Cardiac septum (tissue), 1 donor: ENCODE measurements at regions not wholly inside any gene's neighbourhood (a gene's known extent, or its start where the extent isn't known, plus 50 kb on each side); places are given as distances from the start of the nearest gene placed in this dataset.

Experiments used
- DNase-seq: peaks from one replicate; pipeline ENCODE4 v3.0.0-alpha.2; 2020; ENCODE audit warnings: low spot score
- intact Hi-C: fragments of 100-400 bp; cut with DNase I; formaldehyde crosslinking; loops from one replicate; pipeline ENCODE4 v1.14.0; 2022
- donor health status: DM: no; HTN: no; CAD: no.

GRCh38 chr1:5311634-5312292 is 657.4 kb downstream of the AJAP1 start:
- intact Hi-C loops = no loop called here
- DNase-seq = no peak

- DNase-seq = no peak
- intact Hi-C loops = no loop called here
Measured at GRCh38 chr1:5311147-5311546, 656.7 kb downstream of the AJAP1 start.

DNA sequence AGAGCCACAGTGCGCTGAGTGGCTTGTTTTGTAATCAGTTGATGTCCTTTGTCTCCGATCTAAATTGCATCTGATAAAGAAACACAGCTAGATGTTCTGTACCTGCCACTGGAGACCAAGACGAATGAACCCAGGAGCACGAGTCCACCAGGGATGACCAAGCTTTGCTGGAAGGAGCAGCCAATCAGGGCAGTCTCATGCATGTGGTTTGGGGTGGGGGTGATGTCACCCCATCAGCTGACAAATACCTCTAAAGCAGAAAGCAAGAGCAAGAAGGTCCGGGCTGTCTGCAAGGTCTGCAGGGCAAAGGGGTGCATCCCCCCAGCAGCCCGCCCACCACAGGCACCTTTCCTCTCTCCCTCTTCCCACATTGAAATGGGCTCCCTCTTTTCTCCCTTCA is 653.8 kb downstream of the AJAP1 start:
- DNase-seq = no peak
- intact Hi-C loops = no loop called here

- intact Hi-C loops = no loop called here
- no peak for DNase-seq
Measured at GRCh38 chr1:5304702-5305101, 650.3 kb downstream of the AJAP1 start.

DNA sequence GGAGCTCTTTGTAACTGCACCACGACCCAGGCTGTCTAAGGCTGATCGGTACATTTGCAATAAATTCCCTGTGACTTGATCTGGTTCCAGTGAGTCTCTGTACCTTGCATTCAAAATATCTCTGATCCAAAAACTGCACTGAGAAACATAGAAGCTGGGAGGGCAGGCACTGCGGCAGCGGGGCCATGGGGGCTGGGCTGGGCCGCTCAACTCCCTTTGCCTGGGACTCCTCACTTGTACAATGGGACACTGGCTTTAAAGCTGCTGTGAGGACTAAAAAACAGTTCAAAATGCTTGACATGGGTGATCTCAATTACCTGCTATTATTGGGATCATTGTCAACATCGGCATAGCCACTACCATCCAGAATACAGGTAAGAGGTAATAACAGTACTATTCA is 644.0 kb downstream of the AJAP1 start:
- no peak for DNase-seq
- intact Hi-C loops = no loop called here

- DNase-seq = no peak
Measured at GRCh38 chr1:5297886-5298239, 643.5 kb downstream of the AJAP1 start.

GRCh38 chr1:5297180-5297885 is 642.9 kb downstream of the AJAP1 start:
- intact Hi-C loops = no loop called here
- DNase-seq = no peak

More at GRCh38 chr1:5297886-5298239, 643.5 kb downstream of the AJAP1 start:
- intact Hi-C loops = no loop called here

- intact Hi-C loops = no loop called here
Measured at GRCh38 chr1:5296557-5297179, 642.3 kb downstream of the AJAP1 start.

GRCh38 chr1:5296095-5296494 is 641.7 kb downstream of the AJAP1 start:
- DNase-seq = no peak
- intact Hi-C loops = no loop called here

More at GRCh38 chr1:5296557-5297179, 642.3 kb downstream of the AJAP1 start:
- no peak for DNase-seq

DNA sequence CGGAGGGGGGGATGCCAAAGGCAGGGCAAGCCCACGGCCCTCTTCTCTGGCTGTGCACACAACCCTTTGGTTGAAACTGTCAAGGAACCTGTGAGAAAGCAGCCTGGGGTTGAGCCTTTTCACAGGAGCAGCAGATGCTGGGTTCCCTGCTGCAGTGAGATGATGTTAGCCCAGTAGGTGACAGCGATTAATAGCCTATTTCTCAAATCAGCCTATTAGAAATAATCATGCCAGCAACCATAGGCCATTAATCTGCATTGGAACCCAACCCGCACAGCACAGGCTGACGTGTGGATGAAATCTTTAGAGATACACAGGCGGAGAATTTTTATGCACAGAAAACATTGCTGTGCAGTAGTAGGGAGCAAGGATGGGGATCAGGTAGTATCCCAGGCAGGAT is 637.5 kb downstream of the AJAP1 start:
- no peak for DNase-seq
- intact Hi-C loops = no loop called here

DNA sequence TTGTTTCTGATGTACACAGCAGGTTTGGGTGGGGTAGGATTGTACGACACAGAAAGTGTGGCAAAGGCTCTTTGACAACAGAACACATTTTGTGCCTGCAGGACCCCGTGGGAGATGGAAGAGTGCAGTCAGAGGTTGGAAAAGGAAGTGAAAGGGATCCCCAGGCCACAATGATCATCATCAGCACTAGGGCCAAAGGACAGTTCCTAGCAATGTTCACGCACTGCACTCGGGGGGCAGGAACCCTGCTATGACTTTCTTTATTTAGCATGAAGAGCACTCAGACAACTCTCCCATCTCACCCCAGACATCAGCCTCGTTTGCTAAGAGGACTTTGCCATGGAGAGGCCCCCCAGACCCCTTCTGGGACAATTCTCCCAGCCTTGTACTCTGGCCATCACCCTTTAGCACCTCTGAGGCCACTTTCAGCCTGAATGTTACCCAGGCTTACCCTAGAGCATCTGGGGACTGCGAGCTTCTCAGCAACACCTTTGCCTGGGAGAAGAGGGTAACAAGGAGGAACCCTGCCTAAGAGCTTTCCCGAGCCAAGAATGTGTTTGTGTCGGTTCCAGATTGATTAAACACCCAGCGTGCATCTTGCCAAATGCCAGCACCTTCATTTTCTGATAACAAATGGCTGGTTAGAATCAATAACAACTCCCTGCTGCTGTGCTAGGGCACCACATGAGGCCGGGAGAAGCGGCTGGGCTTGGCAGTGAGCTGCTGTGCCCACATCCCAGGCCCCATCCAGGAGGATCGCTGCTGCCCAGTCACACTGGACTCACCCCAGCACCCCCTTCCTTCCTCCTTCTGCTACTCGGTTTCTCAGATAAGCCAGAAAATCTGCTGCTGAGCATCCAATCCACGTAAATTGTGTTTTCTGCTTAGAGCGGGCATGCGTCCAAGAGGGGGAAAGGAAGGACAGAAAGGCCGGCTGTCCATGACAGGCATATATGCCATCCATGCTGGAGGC is 633.1 kb downstream of the AJAP1 start:
- no peak for DNase-seq
- intact Hi-C loops = no loop called here

- DNase-seq = no peak
- intact Hi-C loops = no loop called here
Measured at GRCh38 chr1:5286244-5286643, 631.8 kb downstream of the AJAP1 start.

DNA sequence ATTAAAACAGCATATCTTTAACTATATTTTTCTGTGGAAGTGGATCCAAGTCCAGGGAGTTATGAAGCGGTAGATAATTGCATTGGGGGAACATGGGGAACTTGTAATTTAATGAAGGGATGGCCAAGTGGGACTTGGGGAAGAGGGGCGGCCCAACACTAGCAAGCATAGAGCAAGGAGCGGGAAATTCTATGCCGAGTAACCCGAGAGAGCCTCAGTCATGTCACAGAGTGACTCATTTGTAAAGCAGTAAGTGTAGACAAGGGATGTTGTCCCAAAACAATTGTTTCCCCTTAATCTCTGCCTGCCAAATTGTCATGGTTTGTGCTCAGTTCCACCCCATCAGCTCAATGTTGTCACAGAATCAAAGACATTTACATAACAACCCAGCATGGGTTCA is 620.1 kb downstream of the AJAP1 start:
- intact Hi-C loops = no loop called here
- DNase-seq = no peak

DNA sequence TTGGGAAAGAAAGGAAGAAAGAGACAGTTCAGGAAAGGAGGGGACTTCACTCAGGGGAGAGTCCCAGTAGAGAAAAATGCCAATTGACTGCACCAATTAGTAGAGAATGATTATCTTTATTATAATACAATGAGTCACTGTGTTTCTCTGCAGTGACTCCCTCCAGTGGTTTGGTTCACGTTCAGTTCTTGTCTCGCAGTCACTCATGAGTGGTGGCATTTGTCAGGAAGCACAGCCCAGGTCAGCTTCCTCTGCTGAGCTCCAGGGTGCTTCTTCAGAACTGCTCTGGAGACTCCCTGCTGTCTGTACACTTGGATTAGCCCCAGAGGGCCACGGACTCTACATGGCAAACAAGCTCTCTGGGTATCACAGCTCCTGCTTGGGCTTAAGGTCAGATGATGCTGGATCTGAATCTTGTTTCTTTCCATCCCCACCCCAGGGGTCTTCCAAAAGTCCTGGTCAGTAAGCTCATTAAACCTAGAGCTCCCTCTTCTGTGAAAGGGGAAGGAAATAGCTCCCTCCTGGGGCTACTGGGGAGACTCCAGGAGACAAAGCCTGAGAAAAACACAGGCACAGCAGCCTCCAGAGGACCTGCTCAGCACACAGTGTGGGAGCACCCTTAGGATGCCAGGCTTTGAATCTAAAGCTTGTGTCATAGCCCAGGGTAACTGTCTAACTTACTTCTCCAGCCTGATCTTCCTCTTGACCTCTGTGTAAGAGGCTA is 619.0 kb downstream of the AJAP1 start:
- no peak for DNase-seq
- intact Hi-C loops = no loop called here

GRCh38 chr1:5272325-5272724 is 617.9 kb downstream of the AJAP1 start:
- intact Hi-C loops = no loop called here

DNA sequence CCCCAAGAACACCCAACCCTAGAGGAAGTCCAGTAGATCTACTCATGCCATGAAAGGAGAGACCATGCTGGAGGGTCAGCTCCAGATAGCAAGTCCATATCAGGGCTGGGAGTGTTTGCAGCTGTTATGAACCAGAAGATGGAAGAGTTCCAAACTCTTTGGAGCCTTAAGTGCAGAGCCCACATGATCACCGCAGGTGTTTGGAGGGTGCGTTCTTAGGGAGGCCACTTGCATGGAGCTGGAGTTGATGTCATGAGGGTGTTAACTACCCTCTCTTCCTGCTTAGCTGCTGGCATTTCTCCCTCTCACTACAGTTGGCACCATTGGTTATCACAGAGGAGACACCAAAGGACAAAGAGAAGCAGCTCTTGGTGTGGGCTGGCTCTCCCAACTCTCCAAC is 616.9 kb downstream of the AJAP1 start:
- DNase-seq = no peak
- intact Hi-C loops = no loop called here

More at GRCh38 chr1:5272325-5272724, 617.9 kb downstream of the AJAP1 start:
- DNase-seq = no peak

- no peak for DNase-seq
- intact Hi-C loops = no loop called here
Measured at GRCh38 chr1:5269901-5270300, 615.5 kb downstream of the AJAP1 start.

DNA sequence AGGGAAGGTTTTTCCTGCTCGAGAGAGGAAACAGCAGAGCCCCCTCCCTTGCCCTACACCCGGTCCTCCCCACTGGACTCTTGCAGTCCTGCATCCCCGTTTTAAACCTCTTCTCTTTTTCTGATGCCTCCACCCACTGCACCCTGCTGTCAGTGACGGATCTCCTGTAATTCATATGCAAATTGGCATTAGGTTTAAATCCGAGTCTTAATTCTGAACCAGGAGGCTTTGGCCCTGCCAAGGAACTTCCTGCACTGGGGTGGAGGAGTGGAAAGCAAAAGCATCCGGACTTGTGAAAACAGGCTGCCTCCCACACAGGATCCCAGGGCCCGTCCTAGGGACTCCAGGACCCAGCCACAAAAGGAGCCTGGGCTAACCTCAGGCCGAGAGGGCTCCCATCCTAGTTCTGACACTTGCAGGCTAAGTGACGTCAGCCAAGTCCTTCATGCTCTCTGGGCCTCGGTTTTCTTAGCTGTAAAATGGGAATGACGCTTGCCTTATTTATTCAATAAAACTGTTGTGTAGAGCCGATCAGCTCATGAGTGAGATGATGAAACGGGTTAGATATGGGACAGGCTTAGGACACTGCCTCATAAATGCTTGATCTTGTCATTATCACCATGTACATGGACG is 613.3 kb downstream of the AJAP1 start:
- DNase-seq = no peak
- intact Hi-C loops = no loop called here
